AG09309 (cell line): ENCODE measurements at regions not wholly inside any gene's neighbourhood (a gene's known extent, or its start where the extent isn't known, plus 50 kb on each side); places are given as distances from the start of the nearest gene placed in this dataset.
"Not testable (repeated sequence)": the region's sequence is repeated elsewhere in the genome, so short reads cannot be mapped to it uniquely, and the experiment has no call there.

Source experiments
- DNase-seq: peaks from one replicate; pipeline ENCODE4 v3.0.0-alpha.2; 2010; ENCODE audit warnings: low read depth
- H3K4me3 ChIP-seq: 2 replicates; pipeline ENCODE4 v1.5.1; 2011; ENCODE audit warnings: mild to moderate bottlenecking, low read depth, low read length, moderate library complexity; ENCODE audit not compliant: control insufficient read depth
- TF ChIP-seq, protein P1 (sequence below): IDR thresholded peaks from 2 replicates; pipeline ENCODE4 v1.5.1; 2011; ENCODE audit warnings: mild to moderate bottlenecking, low read depth, low read length, inconsistent platforms; ENCODE audit not compliant: insufficient read depth, control insufficient read depth; ENCODE audit errors: missing control alignments

DNA sequence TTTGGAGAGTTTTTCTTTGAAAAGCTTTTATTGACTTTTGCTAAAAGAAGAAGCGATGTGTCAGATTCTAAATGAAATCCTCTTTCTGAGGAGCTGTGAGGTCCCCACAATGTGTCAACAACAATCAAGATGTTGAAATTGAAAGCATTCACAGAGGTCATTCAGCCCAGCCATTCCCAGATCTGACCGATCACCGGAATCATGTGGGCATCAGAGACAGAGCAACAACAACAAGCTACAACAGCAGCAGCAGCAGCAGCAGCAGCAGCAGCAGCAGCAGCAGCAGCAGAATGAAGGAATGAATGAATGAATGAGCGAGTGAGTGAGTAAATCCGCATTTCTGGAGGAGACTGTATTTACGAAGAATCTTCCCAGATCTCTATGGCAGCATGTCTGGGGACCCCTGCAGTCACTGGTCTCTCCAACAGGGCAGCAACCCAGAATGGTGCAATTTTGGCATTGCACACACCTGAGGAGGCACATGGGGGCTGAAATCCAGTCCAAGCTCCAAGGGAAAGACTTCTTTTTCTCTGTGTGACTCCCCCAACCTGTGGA, 299.0 kb downstream of the MYCN start:
- no peak for DNase-seq
- TF ChIP-seq, protein P1, sequence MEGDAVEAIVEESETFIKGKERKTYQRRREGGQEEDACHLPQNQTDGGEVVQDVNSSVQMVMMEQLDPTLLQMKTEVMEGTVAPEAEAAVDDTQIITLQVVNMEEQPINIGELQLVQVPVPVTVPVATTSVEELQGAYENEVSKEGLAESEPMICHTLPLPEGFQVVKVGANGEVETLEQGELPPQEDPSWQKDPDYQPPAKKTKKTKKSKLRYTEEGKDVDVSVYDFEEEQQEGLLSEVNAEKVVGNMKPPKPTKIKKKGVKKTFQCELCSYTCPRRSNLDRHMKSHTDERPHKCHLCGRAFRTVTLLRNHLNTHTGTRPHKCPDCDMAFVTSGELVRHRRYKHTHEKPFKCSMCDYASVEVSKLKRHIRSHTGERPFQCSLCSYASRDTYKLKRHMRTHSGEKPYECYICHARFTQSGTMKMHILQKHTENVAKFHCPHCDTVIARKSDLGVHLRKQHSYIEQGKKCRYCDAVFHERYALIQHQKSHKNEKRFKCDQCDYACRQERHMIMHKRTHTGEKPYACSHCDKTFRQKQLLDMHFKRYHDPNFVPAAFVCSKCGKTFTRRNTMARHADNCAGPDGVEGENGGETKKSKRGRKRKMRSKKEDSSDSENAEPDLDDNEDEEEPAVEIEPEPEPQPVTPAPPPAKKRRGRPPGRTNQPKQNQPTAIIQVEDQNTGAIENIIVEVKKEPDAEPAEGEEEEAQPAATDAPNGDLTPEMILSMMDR: no peak
- H3K4me3 ChIP-seq: no peak overlapping the region

DNA sequence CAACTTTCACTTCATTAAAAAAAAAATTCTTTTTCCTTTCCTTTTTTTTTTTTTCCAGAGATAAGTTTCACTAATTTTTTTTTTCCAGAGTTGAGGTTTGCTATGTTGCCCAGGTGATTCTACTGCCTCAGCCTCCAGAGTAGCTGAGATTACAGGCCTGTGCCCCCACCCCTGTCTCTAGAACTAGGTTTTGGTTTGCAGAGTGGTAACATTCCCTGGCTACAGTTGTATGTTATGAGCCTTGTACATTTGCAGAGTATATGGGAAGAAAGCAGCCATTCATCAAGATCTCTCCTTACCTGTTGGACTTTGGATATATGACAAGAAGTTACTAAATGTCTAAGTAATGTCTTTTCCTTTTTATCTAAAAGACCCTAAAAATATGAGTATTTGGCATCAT, 298.4 kb downstream of the MYCN start:
- H3K4me3 ChIP-seq: no peak overlapping the region
- TF ChIP-seq, protein P1: no peak
- DNase-seq: no peak

DNA sequence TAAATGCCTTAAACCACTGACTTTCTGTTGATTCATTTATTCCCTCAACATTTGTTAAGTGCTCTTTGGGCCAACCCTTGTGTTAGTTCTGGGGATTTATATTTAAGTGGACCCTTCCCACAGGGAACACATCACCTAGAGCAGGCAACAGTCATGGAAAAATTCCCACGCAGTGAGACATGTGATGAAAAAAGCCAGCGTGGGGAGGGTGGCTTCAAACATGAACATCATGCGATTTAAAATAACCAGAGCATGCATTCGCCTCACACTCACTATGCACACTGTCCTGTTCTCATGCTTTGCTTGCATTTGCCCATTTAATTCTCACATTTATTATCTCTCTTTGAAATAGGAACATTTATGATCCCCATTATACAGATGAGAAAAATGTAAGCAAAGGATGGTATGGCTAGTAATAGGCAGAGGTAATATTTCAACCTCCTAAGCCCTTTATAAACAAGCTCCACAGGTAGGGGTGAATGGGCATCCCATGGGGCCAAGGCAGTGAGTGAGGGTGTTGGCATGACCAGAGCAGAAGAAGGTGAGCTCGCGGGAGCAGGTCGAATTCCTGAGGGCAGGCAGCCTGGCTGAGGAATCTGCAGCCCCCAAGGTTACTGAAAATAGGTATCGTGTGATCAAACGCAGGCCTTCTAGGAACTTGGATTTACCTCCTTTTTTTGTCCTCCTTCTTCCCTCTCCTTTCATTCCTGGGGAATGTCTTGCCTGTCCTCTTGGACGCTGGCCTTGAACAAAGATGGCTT, 297.8 kb downstream of the MYCN start:
- no peak for DNase-seq
- H3K4me3 ChIP-seq: no peak overlapping the region
- TF ChIP-seq, protein P1: no peak

DNA sequence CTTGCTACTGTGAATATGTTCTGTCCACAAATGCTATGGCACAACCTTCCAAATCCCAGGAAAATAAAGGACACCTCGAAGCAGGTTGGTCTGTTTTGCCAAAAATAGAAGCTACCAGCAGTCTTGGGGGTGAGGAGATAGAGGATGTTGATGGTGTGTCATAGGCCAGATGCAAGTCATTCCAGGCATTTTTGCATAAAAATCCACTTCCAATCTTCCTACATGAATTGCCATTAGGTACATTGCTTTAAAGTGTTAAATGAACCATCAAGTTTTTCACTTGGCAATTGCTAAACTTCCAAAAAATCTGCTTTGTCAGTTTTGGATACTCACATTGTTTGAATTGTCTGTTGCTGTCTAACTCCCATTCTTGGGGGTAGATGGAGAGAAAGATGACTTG, 295.4 kb downstream of the MYCN start:
- TF ChIP-seq, protein P1: no peak
- no peak for DNase-seq
- H3K4me3 ChIP-seq: no peak overlapping the region

DNA sequence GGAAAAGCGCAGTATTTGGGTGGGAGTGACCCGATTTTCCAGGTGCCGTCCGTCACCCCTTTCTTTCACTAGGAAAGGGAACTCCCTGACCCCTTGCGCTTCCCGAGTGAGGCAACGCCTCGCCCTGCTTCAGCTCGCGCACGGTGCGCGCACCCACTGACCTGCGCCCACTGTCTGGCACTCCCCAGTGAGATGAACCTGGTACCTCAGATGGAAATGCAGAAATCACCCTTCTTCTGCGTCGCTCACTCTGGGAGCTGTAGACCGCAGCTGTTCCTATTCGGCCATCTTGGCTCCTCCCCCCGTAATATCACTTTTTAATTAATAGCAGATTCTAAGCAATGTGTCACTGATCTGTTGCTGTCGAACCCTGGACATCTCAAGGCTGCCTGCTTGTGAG, 294.9 kb downstream of the MYCN start:
- H3K4me3 ChIP-seq, DNase-seq: not testable (repeated sequence)

DNA sequence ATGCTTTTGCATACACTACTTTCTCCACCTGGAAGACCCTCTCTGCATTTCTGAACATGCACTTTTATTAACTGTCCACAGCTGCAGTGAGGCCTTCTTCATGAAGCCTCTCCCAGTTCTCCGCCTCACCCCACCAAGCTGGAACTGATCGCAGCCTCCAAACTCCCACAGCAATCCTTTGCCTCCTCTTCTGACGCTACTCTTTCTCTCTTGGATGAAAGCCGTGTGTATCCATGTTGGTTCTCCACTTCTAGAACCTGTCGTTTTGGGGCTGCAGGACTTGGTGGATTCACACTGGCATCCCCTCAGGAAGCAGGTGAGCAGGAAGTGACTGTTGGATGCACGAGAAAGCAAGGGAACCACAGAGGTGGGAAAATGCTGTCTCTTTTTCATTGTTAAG, 288.6 kb downstream of the MYCN start:
- TF ChIP-seq, protein P1: no peak
- no peak overlapping the region for H3K4me3 ChIP-seq
- no peak for DNase-seq

DNA sequence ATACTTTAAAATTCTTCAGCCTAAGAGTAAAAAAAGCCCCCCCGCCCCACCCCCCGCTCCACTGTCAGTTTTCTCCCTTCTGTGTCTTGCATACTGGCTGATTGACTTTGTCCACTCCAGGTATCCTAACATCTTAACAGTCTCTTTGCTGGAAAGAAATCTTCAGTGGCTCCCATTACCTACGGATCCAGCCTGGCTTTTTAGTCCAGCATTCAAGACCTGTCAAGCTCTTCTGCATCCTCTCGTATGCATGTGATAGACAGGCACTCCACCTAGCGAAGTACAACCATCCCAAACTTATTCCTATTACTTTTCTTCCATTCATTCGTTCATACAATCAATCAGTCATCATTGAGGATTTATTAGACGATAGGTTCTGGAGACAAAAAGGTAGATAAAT, 288.1 kb downstream of the MYCN start:
- no peak for DNase-seq
- H3K4me3 ChIP-seq: no peak overlapping the region
- TF ChIP-seq, protein P1: no peak
